MM.1S (cell line): ENCODE measurements at regions not wholly inside any gene's neighbourhood (a gene's known extent, or its start where the extent isn't known, plus 50 kb on each side); places are given as distances from the start of the nearest gene placed in this dataset.

Experiments used
- CTCF ChIP-seq: fragments of 300-600 bp; sonication (generic); IDR thresholded peaks from 2 replicates; pipeline ENCODE4 v1.5.1; 2016; ENCODE audit warnings: antibody characterized with exemption, low read length, mixed read lengths
- EZH2 ChIP-seq: fragments of 300-600 bp; sonication (generic); optimal IDR thresholded peaks from 2 replicates; pipeline ENCODE3; 2017; ENCODE audit warnings: low read depth, mild to moderate bottlenecking, antibody characterized with exemption, low read length, mixed read lengths

DNA sequence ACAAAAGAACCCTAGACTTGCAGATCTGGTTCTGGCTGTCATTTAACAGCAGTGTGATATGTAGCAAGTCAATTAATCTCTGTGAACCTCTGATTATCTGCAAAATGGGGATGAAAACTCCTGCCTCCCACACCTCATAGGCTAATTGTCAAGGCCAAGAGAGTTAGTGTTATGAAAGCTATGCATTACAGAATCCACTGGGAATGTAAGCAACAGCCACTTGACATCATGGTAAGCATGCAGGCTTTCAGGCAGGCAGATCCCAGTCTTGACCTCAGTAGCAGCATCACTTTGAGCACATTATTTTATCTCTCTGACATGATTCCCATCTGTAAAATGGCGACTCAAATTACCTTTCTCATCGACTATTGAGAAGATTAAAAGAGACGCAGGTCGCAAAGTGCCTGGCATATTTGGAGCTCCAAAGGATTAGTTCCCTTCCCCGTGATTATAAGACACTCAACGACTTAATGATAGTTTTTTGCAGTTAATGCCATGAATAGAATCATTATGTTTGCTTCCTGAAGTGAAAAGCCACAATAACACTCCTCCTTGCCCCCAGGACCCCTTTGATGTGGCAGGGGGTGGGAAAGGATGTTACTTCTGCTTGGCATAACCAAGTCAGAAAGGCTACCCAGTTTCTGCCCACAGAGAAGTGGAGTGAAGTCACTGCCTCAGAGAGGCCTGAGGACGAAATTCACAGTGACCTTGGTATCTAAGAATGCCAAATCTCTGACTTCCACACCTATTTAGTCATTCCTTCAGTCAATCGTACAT is 273.0 kb upstream of the NFIA start:
- TF ChIP-seq EZH2 (no peak), CTCF (no peak)
